ENCODE measurements at regions not wholly inside any gene's neighbourhood (a gene's known extent, or its start where the extent isn't known, plus 50 kb on each side); places are given as distances from the start of the nearest gene placed in this dataset.

DNA sequence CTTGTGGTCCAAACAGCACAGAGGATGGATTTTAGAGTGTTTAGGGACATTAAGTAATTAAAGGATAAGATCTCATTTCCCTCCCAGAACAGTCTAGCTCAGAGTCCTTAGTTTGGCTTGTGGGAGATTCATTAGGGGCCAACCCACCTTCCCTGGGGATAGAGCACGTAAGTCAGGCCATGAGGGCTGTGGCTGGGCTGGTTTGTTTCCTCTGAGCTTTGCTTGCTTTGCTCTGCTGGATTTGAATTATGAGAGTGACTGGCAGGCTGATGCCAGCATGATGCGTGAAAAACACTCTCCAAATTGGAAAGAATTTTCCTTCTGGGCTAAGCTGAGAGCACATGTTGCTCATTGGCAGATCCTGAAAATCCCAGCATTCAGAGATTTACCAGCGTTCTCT lies 84.7 kb upstream of the HEPHL1 start:
- TF ChIP-seq, protein P1, sequence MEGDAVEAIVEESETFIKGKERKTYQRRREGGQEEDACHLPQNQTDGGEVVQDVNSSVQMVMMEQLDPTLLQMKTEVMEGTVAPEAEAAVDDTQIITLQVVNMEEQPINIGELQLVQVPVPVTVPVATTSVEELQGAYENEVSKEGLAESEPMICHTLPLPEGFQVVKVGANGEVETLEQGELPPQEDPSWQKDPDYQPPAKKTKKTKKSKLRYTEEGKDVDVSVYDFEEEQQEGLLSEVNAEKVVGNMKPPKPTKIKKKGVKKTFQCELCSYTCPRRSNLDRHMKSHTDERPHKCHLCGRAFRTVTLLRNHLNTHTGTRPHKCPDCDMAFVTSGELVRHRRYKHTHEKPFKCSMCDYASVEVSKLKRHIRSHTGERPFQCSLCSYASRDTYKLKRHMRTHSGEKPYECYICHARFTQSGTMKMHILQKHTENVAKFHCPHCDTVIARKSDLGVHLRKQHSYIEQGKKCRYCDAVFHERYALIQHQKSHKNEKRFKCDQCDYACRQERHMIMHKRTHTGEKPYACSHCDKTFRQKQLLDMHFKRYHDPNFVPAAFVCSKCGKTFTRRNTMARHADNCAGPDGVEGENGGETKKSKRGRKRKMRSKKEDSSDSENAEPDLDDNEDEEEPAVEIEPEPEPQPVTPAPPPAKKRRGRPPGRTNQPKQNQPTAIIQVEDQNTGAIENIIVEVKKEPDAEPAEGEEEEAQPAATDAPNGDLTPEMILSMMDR (IDR thresholded peaks at IDR 0.05): no peak
- no peak for TF ChIP-seq POLR2A (IDR thresholded peaks at IDR 0.05)

All from adrenal gland (tissue), 5 donors.